D721Med (cell line): ENCODE measurements at regions not wholly inside any gene's neighbourhood (a gene's known extent, or its start where the extent isn't known, plus 50 kb on each side); places are given as distances from the start of the nearest gene placed in this dataset.

ENCODE experiments used
- DNase-seq: peaks from one replicate; pipeline ENCODE4 v3.0.0; 2011; ENCODE audit warnings: low spot score; ENCODE audit not compliant: insufficient read length
- FAIRE-seq: peaks from 2 replicates; lab custom pipeline; 2011; peaks lifted over from hg19 to GRCh38; lab: Jason Lieb, UNC
- CTCF ChIP-seq: IDR thresholded peaks from 2 replicates; pipeline ENCODE4 v1.5.1; 2012; ENCODE audit warnings: mild to moderate bottlenecking, control low read depth; ENCODE audit not compliant: insufficient read depth; ENCODE audit errors: missing control alignments

DNA sequence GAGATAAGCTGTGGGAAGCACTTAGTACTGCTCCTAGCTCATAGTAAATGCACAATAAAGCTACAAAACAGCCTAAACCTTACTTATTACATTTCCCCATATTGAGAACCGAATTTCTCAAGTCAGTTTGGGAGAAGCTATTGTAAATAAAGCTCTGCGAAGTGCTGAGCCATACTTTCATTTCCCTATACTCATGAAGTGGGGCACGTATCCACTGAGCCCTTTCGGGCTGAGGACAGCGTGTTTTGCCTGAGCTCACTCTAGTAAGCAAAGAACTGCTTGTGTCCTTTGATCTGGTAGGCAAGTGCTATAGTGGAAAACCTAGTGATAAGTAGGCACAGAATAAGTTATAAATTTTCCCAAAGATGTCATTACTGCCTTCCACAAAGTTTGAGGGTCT, 165.0 kb downstream of the RSL24D1 start:
- TF ChIP-seq CTCF: no peak

GRCh38 chr15:55026381-55026780, 170.4 kb downstream of the RSL24D1 start:
- FAIRE-seq (no peak), DNase-seq (no peak)
- TF ChIP-seq CTCF: no peak

More for the DNA sequence above, 165.0 kb downstream of the RSL24D1 start:
- DNase-seq: no peak
- no peak for FAIRE-seq

- DNase-seq: no peak
- no peak for TF ChIP-seq CTCF
- no peak for FAIRE-seq
Observed at GRCh38 chr15:55017635-55018034, 179.1 kb downstream of the RSL24D1 start.

DNA sequence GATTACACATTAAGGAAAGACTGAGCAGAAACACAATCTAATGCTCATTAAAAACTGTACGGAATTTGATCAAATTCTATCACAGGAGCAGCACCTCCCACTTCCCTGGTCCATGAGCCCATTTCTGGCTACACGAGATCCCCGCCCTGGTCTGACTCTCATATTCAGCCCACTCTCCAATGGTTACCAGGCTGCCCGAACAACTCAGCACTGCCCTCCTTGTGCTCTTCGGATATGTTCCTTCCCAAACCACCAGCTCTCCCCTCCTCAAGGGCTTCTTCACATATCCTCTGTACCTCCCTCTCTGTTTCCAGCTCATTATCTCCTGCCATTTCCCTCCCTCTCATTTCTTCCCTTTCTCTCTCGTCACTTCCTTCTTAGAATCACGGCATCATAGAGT, 180.5 kb downstream of the RSL24D1 start:
- FAIRE-seq: no peak
- no peak for DNase-seq
- TF ChIP-seq CTCF: no peak

DNA sequence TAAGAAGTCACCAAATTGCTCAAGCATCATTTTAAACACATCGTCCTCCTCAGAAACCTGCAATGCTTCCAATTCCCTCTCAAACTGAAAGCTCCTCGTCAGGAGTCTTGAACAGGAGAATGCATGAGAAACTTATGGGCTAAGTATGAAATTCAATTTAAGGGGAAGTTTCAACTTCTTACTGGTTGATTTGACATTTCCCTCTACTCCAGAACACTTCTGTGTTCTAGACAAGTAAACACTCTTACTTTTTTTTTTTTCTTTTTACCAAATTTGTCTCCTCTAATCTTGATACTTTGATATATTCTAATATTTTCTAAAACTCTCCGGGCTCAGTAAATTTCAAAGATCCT, 181.7 kb downstream of the RSL24D1 start:
- FAIRE-seq: no peak
- DNase-seq: no peak
- no peak for TF ChIP-seq CTCF

GRCh38 chr15:55014391-55015092, 182.2 kb downstream of the RSL24D1 start:
- TF ChIP-seq CTCF: no peak
- DNase-seq (no peak), FAIRE-seq (no peak)

DNA sequence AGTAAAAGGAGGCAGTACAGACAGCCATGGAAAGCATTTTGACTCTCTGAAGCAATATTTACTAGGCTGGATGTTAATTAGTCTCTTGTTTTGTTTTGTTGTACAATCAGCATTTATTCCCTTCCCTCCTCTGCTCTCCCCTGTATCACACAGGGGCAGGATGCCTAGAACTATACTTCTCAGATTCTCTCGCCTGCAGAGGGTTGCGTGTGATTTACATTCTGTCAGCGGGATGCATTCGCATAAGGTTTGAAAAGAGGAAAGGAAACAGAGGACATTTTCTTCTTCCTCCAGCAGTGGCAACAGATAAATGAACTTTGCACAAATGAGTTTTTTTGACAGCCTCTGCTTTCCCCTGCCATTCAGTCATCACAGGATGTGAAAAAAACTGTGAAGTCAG, 188.3 kb downstream of the RSL24D1 start:
- DNase-seq (no peak), FAIRE-seq (no peak)
- no peak for TF ChIP-seq CTCF
